ENCODE measurements at regions not wholly inside any gene's neighbourhood (a gene's known extent, or its start where the extent isn't known, plus 50 kb on each side); places are given as distances from the start of the nearest gene placed in this dataset.

- Histone ChIP-seq H3K4me3 (ENCODE audit: low read length) (no peak overlapping the region), H3K9me3 (ENCODE audit: control insufficient read depth, insufficient read depth, low read length) (no peaks in the 10 kb centered on the region), H3K27ac (ENCODE audit: low read length) (no peak overlapping the region), H3K36me3 (ENCODE audit: control insufficient read depth, insufficient read depth, low read length) (no peaks in the 10 kb centered on the region), H3K4me1 (ENCODE audit: control insufficient read depth, insufficient read depth, low read length) (no peaks in the 10 kb centered on the region), H3K27me3 (ENCODE audit: control insufficient read depth, insufficient read depth, low read length) (no peaks in the 10 kb centered on the region)
- TF ChIP-seq CTCF (IDR thresholded peaks at IDR 0.05) = no peak
- H3K27ac Mint-ChIP-seq = no peak overlapping the region
- no peaks in the 10 kb centered on the region for H3K36me3 Mint-ChIP-seq
- no peak overlapping the region for H3K4me3 Mint-ChIP-seq
- peaks cover 8 to 17% of the 10 kb centered on the region in 2 donors for H3K9me3 Mint-ChIP-seq
- H3K27me3 Mint-ChIP-seq (ENCODE audit: low read depth in 2 of 2) = no peaks in the 10 kb centered on the region
- intact Hi-C loops (cut with micrococcal nuclease) = no loop called here
- no peaks in the 10 kb centered on the region for H3K4me1 Mint-ChIP-seq
- ATAC-seq (no peak), DNase-seq (no peak)
Measured at GRCh38 chr9:115998666-115999065, 154.9 kb upstream of the PAPPA start.

- H3K27me3 Mint-ChIP-seq (ENCODE audit: low read depth in 2 of 2) = no peaks in the 10 kb centered on the region
- H3K27ac Mint-ChIP-seq = no peak overlapping the region
- Histone ChIP-seq H3K36me3 (ENCODE audit: control insufficient read depth, insufficient read depth, low read length) (no peaks in the 10 kb centered on the region), H3K4me1 (ENCODE audit: control insufficient read depth, insufficient read depth, low read length) (no peaks in the 10 kb centered on the region), H3K27me3 (ENCODE audit: control insufficient read depth, insufficient read depth, low read length) (no peaks in the 10 kb centered on the region), H3K27ac (ENCODE audit: low read length) (no peak overlapping the region), H3K9me3 (ENCODE audit: control insufficient read depth, insufficient read depth, low read length) (no peaks in the 10 kb centered on the region), H3K4me3 (ENCODE audit: low read length) (no peak overlapping the region)
- 44% methylated on average over 1 of the region's 2 CpGs for WGBS (ENCODE audit: insufficient coverage)
- no peak for TF ChIP-seq CTCF (IDR thresholded peaks at IDR 0.05)
- H3K36me3 Mint-ChIP-seq = no peaks in the 10 kb centered on the region
- intact Hi-C loops (cut with micrococcal nuclease) = no loop called here
- DNase-seq (no peak), ATAC-seq (no peak)
- peaks cover 10 to 17% of the 10 kb centered on the region in 2 donors for H3K9me3 Mint-ChIP-seq
- H3K4me3 Mint-ChIP-seq = no peak overlapping the region
- H3K4me1 Mint-ChIP-seq = no peaks in the 10 kb centered on the region
Measured at GRCh38 chr9:115999498-115999897, 154.1 kb upstream of the PAPPA start.

DNA sequence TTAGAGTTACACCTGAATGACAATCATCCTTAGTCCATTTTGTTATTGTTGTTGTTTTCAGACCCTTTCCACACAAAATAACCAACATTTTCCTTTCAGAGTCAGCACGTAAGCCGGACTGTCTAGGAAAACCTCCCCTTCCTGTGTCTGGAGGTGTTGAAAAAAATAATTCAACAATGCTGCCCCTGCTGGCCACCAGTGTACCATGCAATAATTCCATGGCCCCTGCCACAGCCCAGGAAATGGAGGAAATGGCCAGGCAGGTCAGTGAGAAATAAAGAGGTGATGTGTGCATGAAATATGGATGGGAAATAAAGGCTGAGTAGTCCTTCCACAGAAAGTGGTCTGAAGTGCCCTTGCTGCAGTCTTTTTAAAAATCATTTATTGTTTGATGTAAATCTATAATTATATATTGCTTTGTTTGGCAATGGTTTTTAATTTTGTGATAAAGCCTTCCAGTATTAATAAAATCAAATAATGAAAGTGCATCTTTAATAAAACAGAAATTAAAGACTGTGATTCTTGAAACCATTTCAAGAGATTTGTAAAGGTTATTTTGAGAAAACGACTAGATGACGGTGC is 152.8 kb upstream of the PAPPA start:
- no peak overlapping the region for H3K27ac Mint-ChIP-seq
- H3K9me3 Mint-ChIP-seq = peaks cover 7 to 13% of the 10 kb centered on the region in 2 donors
- H3K27me3 Mint-ChIP-seq (ENCODE audit: low read depth in 2 of 2) = no peaks in the 10 kb centered on the region
- intact Hi-C loops (cut with micrococcal nuclease) = no loop called here
- WGBS (ENCODE audit: insufficient coverage) = 93% methylated on average over 2 of the region's 4 CpGs
- Histone ChIP-seq H3K4me3 (ENCODE audit: low read length) (no peak overlapping the region), H3K27me3 (ENCODE audit: control insufficient read depth, insufficient read depth, low read length) (no peaks in the 10 kb centered on the region), H3K36me3 (ENCODE audit: control insufficient read depth, insufficient read depth, low read length) (no peaks in the 10 kb centered on the region), H3K9me3 (ENCODE audit: control insufficient read depth, insufficient read depth, low read length) (no peaks in the 10 kb centered on the region), H3K4me1 (ENCODE audit: control insufficient read depth, insufficient read depth, low read length) (no peaks in the 10 kb centered on the region), H3K27ac (ENCODE audit: low read length) (no peak overlapping the region)
- no peak for ATAC-seq
- TF ChIP-seq CTCF (IDR thresholded peaks at IDR 0.05) = no peak
- H3K4me3 Mint-ChIP-seq = no peak overlapping the region
- no peak for DNase-seq
- H3K4me1 Mint-ChIP-seq = no peaks in the 10 kb centered on the region
- no peaks in the 10 kb centered on the region for H3K36me3 Mint-ChIP-seq

GRCh38 chr9:116002181-116002580 is 151.4 kb upstream of the PAPPA start:
- Mint-ChIP-seq H3K4me3 (no peak overlapping the region), H3K27me3 (ENCODE audit: low read depth in 2 of 2) (no peaks in the 10 kb centered on the region), H3K27ac (no peak overlapping the region), H3K36me3 (no peaks in the 10 kb centered on the region), H3K9me3 (peaks cover 2 to 6% of the 10 kb centered on the region in 2 donors), H3K4me1 (no peaks in the 10 kb centered on the region)
- intact Hi-C loops (cut with micrococcal nuclease) = no loop called here
- H3K27ac ChIP-seq (ENCODE audit: low read length) = no peak overlapping the region
- H3K9me3 ChIP-seq (ENCODE audit: control insufficient read depth, insufficient read depth, low read length) = no peaks in the 10 kb centered on the region
- H3K36me3 ChIP-seq (ENCODE audit: control insufficient read depth, insufficient read depth, low read length) = no peaks in the 10 kb centered on the region
- no peak for TF ChIP-seq CTCF (IDR thresholded peaks at IDR 0.05)
- WGBS (ENCODE audit: insufficient coverage) = 79% methylated on average over 3 of the region's 5 CpGs
- H3K4me1 ChIP-seq (ENCODE audit: control insufficient read depth, insufficient read depth, low read length) = no peaks in the 10 kb centered on the region
- no peak for DNase-seq
- no peak for ATAC-seq
- H3K4me3 ChIP-seq (ENCODE audit: low read length) = no peak overlapping the region
- no peaks in the 10 kb centered on the region for H3K27me3 ChIP-seq (ENCODE audit: control insufficient read depth, insufficient read depth, low read length)

Data from natural killer cell (primary cell).